B cell (primary cell): ENCODE measurements at regions not wholly inside any gene's neighbourhood (a gene's known extent, or its start where the extent isn't known, plus 50 kb on each side); places are given as distances from the start of the nearest gene placed in this dataset.

Experiments
- ATAC-seq: fragments of 200-7000 bp; cut with Tn5 transposase; one replicate; pipeline ENCODE4 v1.10.0; 2021; ENCODE audit warnings: low read depth, mild to moderate bottlenecking, moderate number of reproducible peaks, moderate library complexity
- CTCF ChIA-PET: fragments of 350-600 bp; sonication (Branson Sonifier 250); formaldehyde crosslinking; loops from one replicate; lab custom pipeline; 2021; ENCODE audit warnings: antibody characterized with exemption, inconsistent platforms; lab: Charles Lee
- POLR2A ChIA-PET: fragments of 350-600 bp; sonication (Branson Sonifier 250); formaldehyde crosslinking; loops from one replicate; lab custom pipeline; 2021; ENCODE audit warnings: antibody characterized with exemption; lab: Charles Lee
- DNase-seq: peaks from one replicate; pipeline ENCODE4 v3.0.0; 2013
- H2AFZ ChIP-seq: 2 replicates; pipeline ENCODE4 v1.6.1; 2012; ENCODE audit warnings: mild to moderate bottlenecking, low read depth, low read length; ENCODE audit not compliant: insufficient read depth, poor library complexity, severe bottlenecking
- H3K27ac ChIP-seq, 2 donors: 1 replicate in 1 of 2; 2 replicates in 1 of 2; pipeline ENCODE4 v1.5.1; 2012 to 2013; ENCODE audit warnings: low read length in 2 of 2, mild to moderate bottlenecking in 2 of 2, moderate library complexity in 1 of 2
- H3K27me3 ChIP-seq, 4 experiments: fragments of 200-600 bp in 1 of 4; sonication (generic) in 1 of 4; replicated peaks in 1 of 4; 1 replicate in 2 of 4; 2 replicates in 2 of 4; pipeline versions ENCODE4 v1.6.1 to v1.7.0; 2013 to 2016; ENCODE audit warnings: low read length in 3 of 4, mild to moderate bottlenecking in 2 of 4, mixed read lengths in 1 of 4, moderate library complexity in 1 of 4; ENCODE audit not compliant: insufficient read depth in 4 of 4, control insufficient read depth in 3 of 4; ENCODE audit errors: control extremely low read depth in 1 of 4
- H3K36me3 ChIP-seq, 2 experiments: replicated peaks in 1 of 2; 1 replicate in 1 of 2; 2 replicates in 1 of 2; pipeline versions ENCODE4 v1.6.1 to v1.7.1; 2013; ENCODE audit warnings: low read length in 1 of 2; ENCODE audit not compliant: insufficient read depth in 2 of 2, control insufficient read depth in 1 of 2; ENCODE audit errors: control extremely low read depth in 1 of 2, extremely low read depth in 1 of 2
- H3K4me1 ChIP-seq, 2 donors: fragments of 200-600 bp in 1 of 2; sonication (generic) in 1 of 2; 1 replicate in 1 of 2; 2 replicates in 1 of 2; pipeline versions ENCODE4 v1.5.1 to v1.6.1; 2013 to 2017; ENCODE audit warnings: low read length in 2 of 2; ENCODE audit not compliant: control insufficient read depth in 2 of 2, insufficient read depth in 2 of 2
- H3K4me2 ChIP-seq: replicated peaks from 2 replicates; pipeline ENCODE3; 2012; ENCODE audit warnings: mild to moderate bottlenecking, low read depth, low read length; ENCODE audit not compliant: poor library complexity, severe bottlenecking
- H3K4me3 ChIP-seq, 5 experiments: fragments of 200-600 bp in 1 of 5; sonication (generic) in 1 of 5; 1 replicate in 3 of 5; 2 replicates in 2 of 5; pipeline versions ENCODE4 v1.5.1 to v1.7.0; 2011 to 2016; ENCODE audit warnings: low read length in 4 of 5, mild to moderate bottlenecking in 4 of 5, low read depth in 2 of 5, control low read depth in 1 of 5, moderate library complexity in 1 of 5; ENCODE audit not compliant: insufficient read depth in 1 of 5; ENCODE audit errors: control extremely low read depth in 1 of 5, extremely low read depth in 1 of 5
- H3K79me2 ChIP-seq: fragments of 200-600 bp; sonication (generic); one replicate; pipeline ENCODE4 v1.6.0; 2016; ENCODE audit warnings: low read length; ENCODE audit not compliant: control insufficient read depth, insufficient read depth
- H3K9ac ChIP-seq: fragments of 200-600 bp; sonication (generic); 2 replicates; pipeline ENCODE4 v1.6.1; 2017; ENCODE audit warnings: mild to moderate bottlenecking, low read length, moderate library complexity
- H3K9me3 ChIP-seq, 3 donors: one replicate each; pipeline versions ENCODE4 v1.6.1 to v1.7.1; 2013; ENCODE audit warnings: low read length in 2 of 3; ENCODE audit not compliant: control insufficient read depth in 2 of 3, insufficient read depth in 1 of 3; ENCODE audit errors: control extremely low read depth in 1 of 3
- H4K20me1 ChIP-seq: 2 replicates; pipeline ENCODE4 v1.6.0; 2012; ENCODE audit warnings: mild to moderate bottlenecking, low read length; ENCODE audit not compliant: insufficient read depth, control insufficient read depth, poor library complexity, severe bottlenecking
- H3K27ac Mint-ChIP-seq: one replicate; pipeline ENCODE4 v1.8.0; 2021; ENCODE audit warnings: mixed read lengths
- H3K27me3 Mint-ChIP-seq: one replicate; pipeline ENCODE4 v1.8.0; 2021; ENCODE audit warnings: mixed read lengths
- H3K4me1 Mint-ChIP-seq: one replicate; pipeline ENCODE4 v1.8.0; 2021; ENCODE audit warnings: mixed read lengths
- H3K4me3 Mint-ChIP-seq: one replicate; pipeline ENCODE4 v1.8.0; 2021; ENCODE audit warnings: mixed read lengths
- H3K9me3 Mint-ChIP-seq: one replicate; pipeline ENCODE4 v1.8.0; 2022; ENCODE audit warnings: mixed read lengths; ENCODE audit not compliant: insufficient read depth
- CTCF ChIP-seq: fragments of 200-600 bp; IDR thresholded peaks from one replicate; pipeline ENCODE4 v1.8.0; 2022; ENCODE audit warnings: antibody characterized with exemption, mild to moderate bottlenecking
- EZH2 ChIP-seq: IDR thresholded peaks from 2 replicates; pipeline ENCODE4 v1.6.1; 2012; ENCODE audit warnings: borderline replicate concordance, low read depth, mild to moderate bottlenecking, moderate library complexity, low read length; ENCODE audit not compliant: insufficient read depth, poor library complexity, severe bottlenecking
- WGBS: methylation state at CpG from one replicate; pipeline ENCODE4 v1.1.5; 2013; ENCODE audit warnings: missing lambda C conversion rate; ENCODE audit not compliant: insufficient coverage; 5-methylcytosine and 5-hydroxymethylcytosine counted together
- intact Hi-C: fragments of 100-400 bp; cut with micrococcal nuclease; formaldehyde crosslinking; loops from one replicate; pipeline ENCODE4 v1.10.0; 2022

GRCh38 chr6:139521338-139521737, 146.9 kb upstream of the CITED2 start:
- H3K36me3 ChIP-seq: no peaks in the 10 kb centered on the region
- H3K79me2 ChIP-seq: no peaks in the 10 kb centered on the region
- no peak overlapping the region for H3K27ac ChIP-seq
- Mint-ChIP-seq H3K4me1 (no peaks in the 10 kb centered on the region), H3K27ac (no peak overlapping the region), H3K4me3 (no peak overlapping the region), H3K27me3 (no peaks in the 10 kb centered on the region), H3K9me3 (no peaks in the 10 kb centered on the region)
- H3K9ac ChIP-seq: no peak overlapping the region
- DNase-seq (no peak), ATAC-seq (no peak)
- H4K20me1 ChIP-seq: no peaks in the 10 kb centered on the region
- ChIA-PET CTCF (interaction anchor here (0.6 kb wide), 1 partner anchor 34 kb away, joined by 3 read pairs; no protein-coding TSS in a partner anchor), POLR2A (no interaction called here)
- no peak overlapping the region for H3K4me2 ChIP-seq
- no peaks in the 10 kb centered on the region for H3K4me1 ChIP-seq
- WGBS: 100% methylated on average over 2 of the region's 3 CpGs
- no peaks in the 10 kb centered on the region for H3K27me3 ChIP-seq
- TF ChIP-seq CTCF (no peak), EZH2 (no peak)
- H3K9me3 ChIP-seq: no peaks in the 10 kb centered on the region
- no peak overlapping the region for H3K4me3 ChIP-seq
- H2AFZ ChIP-seq: no peak overlapping the region
- intact Hi-C loops: no loop called here

GRCh38 chr6:139520321-139520768, 145.9 kb upstream of the CITED2 start:
- ATAC-seq: no peak
- intact Hi-C loops: no loop called here

More at GRCh38 chr6:139520321-139520768, 145.9 kb upstream of the CITED2 start:
- Histone ChIP-seq H3K27ac (no peak overlapping the region), H3K36me3 (no peaks in the 10 kb centered on the region), H3K9me3 (no peaks in the 10 kb centered on the region), H3K4me1 (no peaks in the 10 kb centered on the region), H3K27me3 (no peaks in the 10 kb centered on the region), H2AFZ (no peak overlapping the region), H3K79me2 (no peaks in the 10 kb centered on the region), H3K9ac (no peak overlapping the region), H3K4me2 (no peak overlapping the region), H4K20me1 (no peaks in the 10 kb centered on the region), H3K4me3 (no peak overlapping the region)
- ChIA-PET CTCF (no interaction called here), POLR2A (no interaction called here)
- no peak overlapping the region for H3K4me3 Mint-ChIP-seq
- TF ChIP-seq CTCF (no peak), EZH2 (no peak)
- H3K27ac Mint-ChIP-seq: no peak overlapping the region
- H3K4me1 Mint-ChIP-seq: no peaks in the 10 kb centered on the region
- DNase-seq: no peak
- WGBS: no CpG with 5 or more reads among the region's 3 CpGs
- H3K27me3 Mint-ChIP-seq: no peaks in the 10 kb centered on the region
- H3K9me3 Mint-ChIP-seq: no peaks in the 10 kb centered on the region
